Prostate gland (tissue), 2 donors: ENCODE measurements at regions not wholly inside any gene's neighbourhood (a gene's known extent, or its start where the extent isn't known, plus 50 kb on each side); places are given as distances from the start of the nearest gene placed in this dataset.

Experiments used
- DNase-seq: peaks from one replicate; pipeline ENCODE4 v3.0.0-alpha.2; 2019; ENCODE audit warnings: low spot score
- H3K27ac ChIP-seq, 2 donors: fragments of 200-600 bp; sonication (generic); 2 replicates each; pipeline ENCODE4 v1.5.1; 2017 to 2019
- H3K27me3 ChIP-seq: fragments of 200-600 bp; sonication (generic); replicated peaks from 2 replicates; pipeline ENCODE4 v1.5.1; 2019; ENCODE audit not compliant: insufficient read depth
- H3K36me3 ChIP-seq, 2 donors: fragments of 200-600 bp; sonication (generic); 1 replicate in 1 of 2; 2 replicates in 1 of 2; pipeline versions ENCODE4 v1.5.1 to v1.8.1; 2017 to 2019
- H3K4me1 ChIP-seq: fragments of 200-600 bp; sonication (generic); replicated peaks from 2 replicates; pipeline ENCODE4 v1.5.1; 2019
- H3K4me3 ChIP-seq, 2 donors: fragments of 200-600 bp; sonication (generic); 2 replicates each; pipeline ENCODE4 v1.5.1; 2017 to 2019
- H3K9me3 ChIP-seq: fragments of 200-600 bp; sonication (generic); 2 replicates; pipeline ENCODE4 v1.5.1; 2017
- CTCF ChIP-seq, 4 experiments: fragments of 200-600 bp in 2 of 4; fragments of 450-650 bp in 2 of 4; sonication (generic) in 2 of 4; IDR thresholded peaks; 1 replicate in 3 of 4; 2 replicates in 1 of 4; pipeline ENCODE4 v1.5.1; 2016 to 2019; ENCODE audit warnings: antibody characterized with exemption in 4 of 4, mild to moderate bottlenecking in 2 of 4, moderate library complexity in 2 of 4
- POLR2A ChIP-seq: fragments of 450-650 bp; IDR thresholded peaks from one replicate; pipeline ENCODE4 v1.6.1; 2016; ENCODE audit warnings: antibody characterized with exemption, mild to moderate bottlenecking
- POLR2AphosphoS5 ChIP-seq: sonication (generic); formaldehyde crosslinking; IDR thresholded peaks from one replicate; pipeline ENCODE4 v1.6.1; 2017; ENCODE audit warnings: antibody characterized with exemption
- WGBS: methylation state at CpG from one replicate; pipeline ENCODE4 v1.1.5; 2018; 5-methylcytosine and 5-hydroxymethylcytosine counted together
- intact Hi-C: fragments of 100-400 bp; cut with DNase I; formaldehyde crosslinking; loops from one replicate; pipeline ENCODE4 v1.14.2; 2022

- no peaks in the 10 kb centered on the region for H3K27me3 ChIP-seq
- TF ChIP-seq POLR2A (no peak), CTCF (IDR thresholded peaks at IDR 0.05) (no peak), POLR2AphosphoS5 (no peak)
- WGBS = 22% methylated on average over 12 of the region's 12 CpGs
- H3K4me1 ChIP-seq = peaks cover 14% of the 10 kb centered on the region
- no peak overlapping the region for H3K4me3 ChIP-seq
- no peaks in the 10 kb centered on the region for H3K9me3 ChIP-seq
- H3K36me3 ChIP-seq = no peaks in the 10 kb centered on the region
- DNase-seq = no peak
- H3K27ac ChIP-seq = peak overlapping the region; percentile 36
- intact Hi-C loops = no loop called here
Observed at GRCh38 chr17:72476575-72476986, 355.8 kb downstream of the SOX9 start.

GRCh38 chr17:72477491-72477890, 356.7 kb downstream of the SOX9 start:
- Histone ChIP-seq H3K36me3 (no peaks in the 10 kb centered on the region), H3K4me3 (no peak overlapping the region), H3K27ac (peak overlapping the region; percentile 49 to 60), H3K9me3 (no peaks in the 10 kb centered on the region), H3K4me1 (peaks cover 14% of the 10 kb centered on the region), H3K27me3 (no peaks in the 10 kb centered on the region)
- TF ChIP-seq CTCF (IDR thresholded peaks at IDR 0.05) (peak in 1 of 4 experiments; percentile 10), POLR2A (no peak), POLR2AphosphoS5 (peak; percentile 81)
- intact Hi-C loops = no loop called here
- WGBS = 30% methylated on average over 8 of the region's 8 CpGs
- peak; percentile 63 for DNase-seq

GRCh38 chr17:72479113-72479512, 358.3 kb downstream of the SOX9 start:
- Histone ChIP-seq H3K27ac (no peak overlapping the region), H3K4me1 (peaks cover 14% of the 10 kb centered on the region), H3K27me3 (no peaks in the 10 kb centered on the region), H3K9me3 (no peaks in the 10 kb centered on the region), H3K36me3 (no peaks in the 10 kb centered on the region), H3K4me3 (no peak overlapping the region)
- 74% methylated on average over 4 of the region's 4 CpGs for WGBS
- DNase-seq = no peak
- no peak for TF ChIP-seq POLR2A
- no peak for TF ChIP-seq POLR2AphosphoS5
- TF ChIP-seq CTCF (IDR thresholded peaks at IDR 0.05) = no peak
- intact Hi-C loops = no loop called here

- 53% methylated on average over 2 of the region's 2 CpGs for WGBS
- intact Hi-C loops = no loop called here
- no peak overlapping the region for H3K4me3 ChIP-seq
- H3K27ac ChIP-seq = no peak overlapping the region
- TF ChIP-seq CTCF (IDR thresholded peaks at IDR 0.05) (no peak), POLR2A (no peak), POLR2AphosphoS5 (no peak)
- H3K36me3 ChIP-seq = no peaks in the 10 kb centered on the region
- H3K27me3 ChIP-seq = no peaks in the 10 kb centered on the region
- H3K9me3 ChIP-seq = no peaks in the 10 kb centered on the region
- DNase-seq = no peak
- peaks cover 14% of the 10 kb centered on the region for H3K4me1 ChIP-seq
Observed at GRCh38 chr17:72481572-72481971, 360.8 kb downstream of the SOX9 start.

- WGBS = 77% methylated on average over 4 of the region's 4 CpGs
- no peak for TF ChIP-seq POLR2A
- no peak for TF ChIP-seq CTCF (IDR thresholded peaks at IDR 0.05)
- no peak for TF ChIP-seq POLR2AphosphoS5
- Histone ChIP-seq H3K36me3 (no peaks in the 10 kb centered on the region), H3K9me3 (no peaks in the 10 kb centered on the region), H3K4me1 (no peaks in the 10 kb centered on the region), H3K27me3 (no peaks in the 10 kb centered on the region), H3K4me3 (no peak overlapping the region), H3K27ac (no peak overlapping the region)
- intact Hi-C loops = no loop called here
- no peak for DNase-seq
Observed at GRCh38 chr17:72485596-72485995, 364.8 kb downstream of the SOX9 start.
